Caco-2 (cell line): ENCODE measurements at regions not wholly inside any gene's neighbourhood (a gene's known extent, or its start where the extent isn't known, plus 50 kb on each side); places are given as distances from the start of the nearest gene placed in this dataset.
"Not testable (repeated sequence)": the region's sequence is repeated elsewhere in the genome, so short reads cannot be mapped to it uniquely, and the experiment has no call there.

ENCODE experiments used
- BruUV-seq: library from RNA; stranded (reverse); fragments of 400-500 nt; replicated peaks from 2 replicates; lab custom pipeline; 2021; lab: Mats Ljungman, UMichigan
- CTCF ChIA-PET: fragments of 300-600 bp; sonication (Branson Sonifier 250); formaldehyde crosslinking; loops from one replicate; lab custom pipeline; 2022; ENCODE audit warnings: antibody characterized with exemption; lab: Charles Lee
- POLR2A ChIA-PET: fragments of 300-600 bp; sonication (Branson Sonifier 250); formaldehyde crosslinking; loops from one replicate; lab custom pipeline; 2022; ENCODE audit warnings: antibody characterized with exemption; lab: Charles Lee
- DNase-seq, 2 experiments: peaks; one replicate each; pipeline versions ENCODE4 v3.0.0 to v3.0.0-alpha.2; 2020 to 2022
- H3K27me3 ChIP-seq: replicated peaks from 2 replicates; pipeline ENCODE4 v1.6.0; 2011; ENCODE audit warnings: low read length; ENCODE audit not compliant: control insufficient read depth, insufficient read depth
- H3K36me3 ChIP-seq: 2 replicates; pipeline ENCODE4 v1.5.1; 2011; ENCODE audit warnings: low read length; ENCODE audit not compliant: control insufficient read depth, insufficient read depth
- H3K4me1 ChIP-seq: fragments of 250-450 bp; sonication (Bioruptor Pico); 2 replicates; pipeline ENCODE4 v1.5.1; 2020; ENCODE audit warnings: mild to moderate bottlenecking
- H3K4me3 ChIP-seq: 2 replicates; pipeline ENCODE4 v1.5.1; 2011; ENCODE audit warnings: low read depth, mild to moderate bottlenecking, control low read depth, low read length
- H3K9me3 ChIP-seq: fragments of 250-450 bp; sonication (Bioruptor Pico); 2 replicates; pipeline ENCODE4 v1.5.1; 2020; ENCODE audit warnings: mild to moderate bottlenecking, moderate library complexity
- H3K27ac Mint-ChIP-seq: one replicate; pipeline ENCODE4 v1.8.0; 2022; ENCODE audit warnings: mixed read lengths; ENCODE audit not compliant: unreplicated experiment
- H3K27me3 Mint-ChIP-seq: one replicate; pipeline ENCODE4 v1.8.0; 2022; ENCODE audit warnings: mixed read lengths; ENCODE audit not compliant: insufficient read depth, unreplicated experiment
- H3K36me3 Mint-ChIP-seq: one replicate; pipeline ENCODE4 v1.8.0; 2022; ENCODE audit warnings: mild to moderate bottlenecking, mixed read lengths; ENCODE audit not compliant: insufficient read depth, unreplicated experiment
- H3K4me1 Mint-ChIP-seq: one replicate; pipeline ENCODE4 v1.8.0; 2022; ENCODE audit warnings: low read depth, mixed read lengths; ENCODE audit not compliant: unreplicated experiment
- H3K4me3 Mint-ChIP-seq: one replicate; pipeline ENCODE4 v1.8.0; 2022; ENCODE audit warnings: mild to moderate bottlenecking, moderate library complexity, mixed read lengths; ENCODE audit not compliant: unreplicated experiment
- H3K9me3 Mint-ChIP-seq: one replicate; pipeline ENCODE4 v1.8.0; 2022; ENCODE audit warnings: mixed read lengths; ENCODE audit not compliant: unreplicated experiment
- intact Hi-C: fragments of 100-400 bp; cut with micrococcal nuclease; formaldehyde crosslinking; loops from one replicate; pipeline ENCODE4 v1.10.0; 2022; ENCODE audit not compliant: unreplicated experiment
- TF ChIP-seq, protein P1 (sequence below), 2 experiments: fragments of 200-600 bp in 1 of 2; IDR thresholded peaks; 1 replicate in 1 of 2; 2 replicates in 1 of 2; pipeline versions ENCODE4 v1.5.1 to v1.8.0; 2011 to 2022; ENCODE audit warnings: antibody characterized with exemption in 1 of 2, control low read depth in 1 of 2, inconsistent platforms in 1 of 2, low read depth in 1 of 2, low read length in 1 of 2, mild to moderate bottlenecking in 1 of 2, moderate library complexity in 1 of 2; ENCODE audit not compliant: insufficient read depth in 1 of 2, severe bottlenecking in 1 of 2, unreplicated experiment in 1 of 2

DNA sequence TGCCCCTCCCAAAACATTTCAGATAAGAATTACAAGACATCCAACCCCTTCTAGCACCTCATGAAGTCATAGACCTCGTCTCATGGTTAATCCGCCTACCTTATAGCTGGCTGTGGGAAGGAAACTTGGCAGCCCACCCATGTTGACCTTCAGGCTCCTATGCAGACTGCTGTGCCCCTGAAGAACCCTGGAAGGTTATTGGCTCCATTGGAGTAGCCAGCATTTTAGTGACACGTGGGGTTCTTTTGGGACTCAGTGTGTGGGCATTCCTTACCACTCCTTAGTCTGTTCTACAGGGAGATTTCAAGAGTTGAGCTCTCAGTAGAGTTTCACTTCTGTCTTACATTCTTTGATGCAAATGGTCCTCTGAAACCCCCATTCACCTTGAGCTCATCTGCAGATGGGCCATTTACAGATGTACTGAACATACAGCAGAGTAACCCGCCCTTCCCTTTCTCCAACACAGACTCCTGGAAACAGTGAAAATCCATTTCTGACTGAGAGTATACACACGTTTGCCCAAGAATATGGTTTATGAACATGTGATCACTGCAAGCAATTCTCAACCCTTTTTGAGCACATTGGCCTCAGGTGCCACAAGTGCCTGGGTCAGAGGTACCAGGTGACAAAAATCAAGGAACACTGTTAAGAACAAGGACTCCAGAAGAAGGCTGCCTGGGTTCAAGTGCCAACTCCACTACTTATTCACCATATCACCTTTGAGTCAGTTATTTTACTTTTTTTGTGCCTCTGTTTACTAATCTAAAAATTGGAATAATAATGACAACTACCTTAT lies 54.0 kb upstream of the HECW1 start:
- H3K27me3 Mint-ChIP-seq = peaks cover 2% of the 10 kb centered on the region
- BruUV-seq = no TSS peak
- Histone ChIP-seq H3K27me3 (no peaks in the 10 kb centered on the region), H3K9me3 (no peaks in the 10 kb centered on the region), H3K4me3 (no peak overlapping the region), H3K4me1 (no peaks in the 10 kb centered on the region), H3K36me3 (no peaks in the 10 kb centered on the region)
- ChIA-PET CTCF (no interaction called here), POLR2A (no interaction called here)
- no peak overlapping the region for H3K4me3 Mint-ChIP-seq
- intact Hi-C loops = no loop called here
- no peak for DNase-seq
- H3K4me1 Mint-ChIP-seq = no peaks in the 10 kb centered on the region
- H3K9me3 Mint-ChIP-seq = peaks cover 9% of the 10 kb centered on the region
- TF ChIP-seq, protein P1, sequence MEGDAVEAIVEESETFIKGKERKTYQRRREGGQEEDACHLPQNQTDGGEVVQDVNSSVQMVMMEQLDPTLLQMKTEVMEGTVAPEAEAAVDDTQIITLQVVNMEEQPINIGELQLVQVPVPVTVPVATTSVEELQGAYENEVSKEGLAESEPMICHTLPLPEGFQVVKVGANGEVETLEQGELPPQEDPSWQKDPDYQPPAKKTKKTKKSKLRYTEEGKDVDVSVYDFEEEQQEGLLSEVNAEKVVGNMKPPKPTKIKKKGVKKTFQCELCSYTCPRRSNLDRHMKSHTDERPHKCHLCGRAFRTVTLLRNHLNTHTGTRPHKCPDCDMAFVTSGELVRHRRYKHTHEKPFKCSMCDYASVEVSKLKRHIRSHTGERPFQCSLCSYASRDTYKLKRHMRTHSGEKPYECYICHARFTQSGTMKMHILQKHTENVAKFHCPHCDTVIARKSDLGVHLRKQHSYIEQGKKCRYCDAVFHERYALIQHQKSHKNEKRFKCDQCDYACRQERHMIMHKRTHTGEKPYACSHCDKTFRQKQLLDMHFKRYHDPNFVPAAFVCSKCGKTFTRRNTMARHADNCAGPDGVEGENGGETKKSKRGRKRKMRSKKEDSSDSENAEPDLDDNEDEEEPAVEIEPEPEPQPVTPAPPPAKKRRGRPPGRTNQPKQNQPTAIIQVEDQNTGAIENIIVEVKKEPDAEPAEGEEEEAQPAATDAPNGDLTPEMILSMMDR (IDR thresholded peaks at IDR 0.05; ENCODE audit: insufficient read depth in 1 of 2, low read depth in 1 of 2, low read length in 1 of 2, severe bottlenecking in 1 of 2, unreplicated experiment in 1 of 2) = no peak
- no peaks in the 10 kb centered on the region for H3K36me3 Mint-ChIP-seq
- H3K27ac Mint-ChIP-seq = no peak overlapping the region

DNA sequence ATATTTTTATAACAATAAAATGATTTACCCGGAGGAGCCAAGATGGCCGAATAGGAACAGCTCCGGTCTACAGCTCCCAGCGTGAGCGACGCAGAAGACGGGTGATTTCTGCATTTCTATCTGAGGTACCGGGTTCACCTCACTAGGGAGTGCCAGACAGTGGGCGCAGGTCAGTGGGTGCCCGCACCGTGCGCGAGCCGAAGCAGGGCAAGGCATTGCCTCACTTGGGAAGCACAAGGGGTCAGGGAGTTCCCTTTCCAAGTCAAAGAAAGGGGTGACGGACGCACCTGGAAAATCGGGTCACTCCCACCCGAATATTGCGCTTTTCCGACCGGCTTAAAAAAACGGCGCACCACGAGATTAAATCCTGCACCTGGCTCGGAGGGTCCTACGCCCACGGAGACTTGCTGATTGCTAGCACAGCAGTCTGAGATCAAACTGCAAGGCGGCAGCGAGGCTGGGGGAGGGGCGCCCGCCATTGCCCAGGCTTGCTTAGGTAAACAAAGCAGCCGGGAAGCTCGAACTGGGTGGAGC lies 53.3 kb upstream of the HECW1 start:
- H3K27me3 Mint-ChIP-seq, CTCF ChIA-PET, POLR2A ChIA-PET, H3K36me3 ChIP-seq, H3K36me3 Mint-ChIP-seq, DNase-seq, H3K9me3 ChIP-seq, H3K27me3 ChIP-seq, H3K4me3 ChIP-seq, H3K4me1 Mint-ChIP-seq, H3K4me1 ChIP-seq, H3K4me3 Mint-ChIP-seq, BruUV-seq, intact Hi-C loops, H3K27ac Mint-ChIP-seq, H3K9me3 Mint-ChIP-seq: not testable (repeated sequence)
